HG02610 (cell line): ENCODE measurements at regions not wholly inside any gene's neighbourhood (a gene's known extent, or its start where the extent isn't known, plus 50 kb on each side); places are given as distances from the start of the nearest gene placed in this dataset.

ENCODE experiments used
- ATAC-seq: cut with Tn5 transposase; IDR thresholded peaks from one replicate; pipeline ENCODE4 v1.9.1; 2021; ENCODE audit warnings: mild to moderate bottlenecking, moderate library complexity; ENCODE audit not compliant: unreplicated experiment

DNA sequence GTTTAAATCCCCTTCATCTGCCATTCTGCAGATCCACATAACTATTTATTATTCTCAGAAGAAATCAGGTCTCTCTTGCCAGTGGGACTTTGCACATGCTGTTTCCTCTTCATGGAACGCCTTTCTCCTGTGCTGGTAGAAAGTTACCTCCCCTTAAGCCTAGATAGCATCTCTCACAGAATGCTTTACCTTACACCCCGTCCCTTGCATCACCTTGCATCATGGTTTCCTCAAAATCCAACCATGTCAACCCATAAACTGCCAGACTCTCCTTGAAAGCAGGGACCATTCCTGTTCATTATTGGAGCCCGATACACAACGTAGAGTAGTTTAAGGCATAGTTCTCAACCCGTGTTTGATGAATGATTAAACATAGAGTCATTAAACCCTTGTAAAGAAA is 396.2 kb upstream of the F9 start:
- ATAC-seq, result no peak

GRCh38 chrX:139126493-139126892 is 404.0 kb upstream of the F9 start:
- ATAC-seq, result no peak

DNA sequence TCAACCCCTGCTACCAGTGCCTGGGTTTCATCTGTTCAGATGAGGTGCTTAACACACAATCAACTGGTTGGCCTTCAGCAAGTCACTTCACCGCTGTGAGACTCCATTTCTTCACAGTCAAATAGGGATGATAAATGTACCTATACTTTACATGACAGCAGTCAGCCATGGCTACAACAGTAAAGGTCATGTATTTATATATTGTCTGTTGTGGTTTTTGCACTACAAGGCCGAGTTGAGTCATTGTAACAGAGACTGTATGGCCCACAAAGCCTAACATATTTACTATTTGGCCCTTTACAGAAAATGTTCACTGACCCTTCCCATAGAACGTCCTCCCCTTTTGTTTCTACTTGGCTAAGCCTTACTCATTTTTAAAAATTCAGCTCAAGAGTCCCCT is 404.6 kb upstream of the F9 start:
- no peak for ATAC-seq

DNA sequence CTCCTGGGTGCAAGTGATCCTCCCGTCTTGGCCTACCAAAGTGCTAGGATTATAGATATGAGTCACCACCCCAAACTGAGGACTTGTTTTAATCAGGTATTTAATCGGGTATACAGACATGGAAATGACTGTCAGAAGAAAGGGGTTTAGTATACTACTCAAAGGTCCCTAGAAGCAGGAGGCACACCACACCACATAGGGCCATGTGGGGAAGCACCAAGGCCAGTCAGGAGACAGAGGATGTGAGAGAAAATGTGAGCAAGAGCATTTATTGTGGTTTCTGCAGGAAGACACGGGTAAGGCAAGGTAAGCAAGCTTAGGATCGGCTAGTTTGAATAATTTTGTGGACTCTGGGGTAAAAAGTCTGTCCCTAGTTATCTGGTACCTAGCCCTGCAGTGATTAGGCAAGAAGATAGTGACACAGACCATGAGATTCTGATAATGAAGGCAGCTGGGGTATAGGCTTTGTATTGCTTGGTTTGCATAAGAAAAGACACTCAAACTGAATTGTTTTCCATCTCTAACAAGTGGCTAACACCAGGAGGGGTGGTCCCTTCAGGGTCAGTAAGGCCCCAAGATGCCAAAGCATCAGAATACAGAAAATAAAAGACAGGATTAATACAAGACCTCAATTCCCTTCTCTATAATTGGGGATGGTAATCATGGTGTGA is 408.8 kb upstream of the F9 start:
- no peak for ATAC-seq

DNA sequence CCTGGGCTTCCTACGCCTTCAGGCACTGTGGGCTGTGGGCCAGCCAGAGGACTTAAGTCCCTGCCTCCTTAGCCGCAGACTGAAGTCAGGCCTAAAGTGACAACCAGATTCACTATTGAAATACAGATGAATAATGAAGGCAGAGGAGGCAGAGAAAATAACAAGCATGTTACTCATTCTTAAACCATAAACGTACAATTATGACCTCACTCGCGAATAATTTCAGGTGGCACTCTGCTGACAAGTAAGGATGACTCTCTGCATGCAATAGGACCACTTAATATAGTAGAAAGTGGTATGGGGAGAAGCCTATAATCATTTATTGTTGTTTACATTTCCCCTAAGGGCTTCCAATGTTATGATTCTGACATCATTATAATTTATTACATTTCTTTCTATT is 409.2 kb upstream of the FGF13 start:
- ATAC-seq, result no peak

DNA sequence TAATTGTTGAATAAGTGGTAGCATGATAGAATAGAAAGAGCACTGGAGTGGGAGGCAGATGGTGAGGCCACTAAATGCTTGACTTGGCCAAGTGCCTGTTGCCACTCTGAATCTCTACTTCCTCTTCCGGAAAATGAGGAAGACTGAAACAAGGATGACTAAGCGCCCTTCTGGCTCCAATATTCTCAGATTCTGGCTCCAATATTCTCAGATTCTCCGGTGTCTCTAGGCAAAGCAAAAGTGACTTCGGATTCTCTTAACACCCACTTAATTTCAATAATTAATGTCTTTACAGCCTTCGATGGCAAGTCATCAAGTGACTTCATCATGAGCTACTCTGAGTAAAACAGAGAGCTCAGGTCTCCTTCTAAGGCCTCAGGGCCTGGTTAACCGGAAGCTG is 402.2 kb upstream of the FGF13 start:
- no peak for ATAC-seq

DNA sequence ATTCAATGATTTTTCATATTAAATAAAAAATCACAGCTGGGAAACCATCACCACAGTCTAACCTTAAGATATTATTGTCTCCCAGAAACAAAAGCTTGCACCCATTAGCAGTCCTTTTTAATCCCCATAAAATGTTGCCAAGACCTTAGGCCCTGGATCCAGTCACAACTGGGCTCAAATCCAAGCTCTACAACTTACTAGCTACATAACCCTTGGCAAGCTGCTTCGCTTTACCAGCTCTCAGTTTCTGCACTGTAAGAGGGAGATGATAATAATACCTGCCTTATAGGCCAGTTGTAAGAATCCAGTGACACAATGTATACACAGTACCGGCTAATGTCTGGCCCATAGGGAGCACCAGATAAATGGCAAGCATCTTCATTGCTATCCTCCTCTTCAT is 400.9 kb upstream of the FGF13 start:
- no peak for ATAC-seq

GRCh38 chrX:139106069-139106468 is 394.6 kb upstream of the FGF13 start:
- ATAC-seq, result no peak

GRCh38 chrX:139094671-139095592 is 383.4 kb upstream of the FGF13 start:
- ATAC-seq, result no peak

DNA sequence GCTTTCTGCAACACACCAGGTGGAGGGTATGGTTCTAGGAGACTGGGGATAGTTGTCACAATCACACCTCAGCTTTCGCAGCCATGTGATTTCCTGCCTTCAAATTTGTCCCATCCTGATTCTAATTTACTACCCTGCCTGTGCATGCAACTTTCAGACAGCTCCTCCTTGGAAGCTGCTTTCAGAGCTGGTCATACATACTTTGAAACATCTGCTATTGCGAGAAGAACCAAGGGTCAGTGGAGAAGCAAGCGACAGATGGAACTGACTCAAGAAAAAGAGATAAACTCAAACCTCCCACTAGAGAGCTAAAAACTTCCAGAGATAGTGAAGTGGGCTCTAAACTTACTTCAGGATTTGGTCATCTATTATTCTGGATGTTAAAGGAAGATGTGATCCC is 381.7 kb upstream of the FGF13 start:
- no peak for ATAC-seq

DNA sequence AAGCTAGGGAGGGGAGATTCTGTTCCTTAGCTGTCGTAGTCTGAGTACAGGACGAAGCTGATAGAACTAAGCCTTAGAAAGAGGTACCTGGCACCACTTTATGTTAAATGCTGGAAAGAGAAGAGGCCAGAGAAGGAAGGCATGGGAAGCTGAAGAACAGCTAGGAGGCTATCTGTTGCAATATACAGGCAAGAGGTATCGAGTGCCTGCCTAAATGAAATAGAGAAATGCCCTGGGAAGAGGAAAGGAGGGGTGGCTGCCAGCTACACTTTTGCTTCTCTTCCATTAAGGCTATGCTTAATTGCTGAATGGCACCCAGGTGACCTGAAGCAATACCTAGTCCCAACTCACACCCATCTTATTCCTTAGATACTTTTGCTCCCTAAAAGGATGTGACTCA is 380.4 kb upstream of the FGF13 start:
- ATAC-seq, result no peak

DNA sequence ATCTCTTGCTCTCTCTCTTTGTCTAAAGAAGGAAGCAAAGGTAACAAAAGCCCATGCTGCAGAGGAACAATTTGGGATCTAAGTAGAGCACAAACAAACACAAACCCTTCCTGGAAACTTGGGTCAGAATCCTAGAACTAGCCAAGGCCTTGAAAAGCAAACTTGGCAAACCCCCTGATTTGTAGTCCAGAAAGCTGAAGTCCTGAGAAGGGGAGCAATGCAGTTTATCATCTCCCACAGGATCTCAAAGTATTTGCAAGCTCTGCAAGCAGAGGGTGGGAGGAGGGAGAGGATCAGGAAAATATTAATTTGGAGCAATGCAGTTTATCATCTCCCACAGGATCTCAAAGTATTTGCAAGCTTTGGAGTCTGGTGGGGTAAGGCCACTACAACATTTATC is 379.5 kb upstream of the FGF13 start:
- ATAC-seq, result no peak

GRCh38 chrX:139086246-139086645 is 374.7 kb upstream of the FGF13 start:
- ATAC-seq, result no peak

DNA sequence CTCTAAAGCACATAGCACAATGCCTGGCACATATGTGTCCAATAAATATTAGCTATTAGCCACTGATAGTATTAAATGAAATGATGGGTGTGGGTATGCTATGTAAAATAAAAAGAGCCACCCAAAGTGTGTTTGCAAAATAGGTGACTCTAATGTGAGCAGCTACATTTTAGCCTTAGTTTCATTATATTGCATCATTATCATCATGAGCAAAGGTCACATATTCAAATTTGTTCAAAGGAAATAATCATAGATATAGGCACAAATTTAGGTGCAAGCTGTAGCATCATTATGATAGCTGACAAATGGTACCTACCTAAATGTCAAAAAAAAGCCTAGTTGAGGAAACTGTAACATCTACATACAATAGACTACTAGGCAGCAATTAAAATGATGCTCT is 373.9 kb upstream of the FGF13 start:
- ATAC-seq, result no peak

DNA sequence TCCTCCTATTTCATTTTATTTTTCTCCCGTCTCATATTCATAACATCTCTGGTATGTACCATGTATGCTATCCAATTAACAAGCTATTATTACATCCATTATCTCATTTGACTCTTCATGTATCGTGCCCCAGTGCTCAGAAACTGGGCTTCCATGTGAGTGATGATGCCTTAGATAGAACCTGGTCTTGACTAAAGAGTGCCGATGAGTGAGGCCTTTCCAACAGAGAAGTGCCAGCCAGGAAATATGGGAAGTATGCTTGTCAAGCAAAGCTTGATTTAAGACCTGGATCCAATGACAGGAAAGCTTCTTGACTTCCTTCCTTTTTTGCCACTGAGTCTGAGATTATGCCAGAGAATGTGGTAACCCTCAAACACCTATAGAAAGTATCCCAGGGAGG is 371.7 kb upstream of the FGF13 start:
- ATAC-seq, result no peak

- ATAC-seq, result no peak
Measured at GRCh38 chrX:139081965-139082364, 370.4 kb upstream of the FGF13 start.

- ATAC-seq, result no peak
Measured at GRCh38 chrX:139079789-139080188, 368.3 kb upstream of the FGF13 start.

- ATAC-seq, result no peak
Measured at GRCh38 chrX:139078761-139079280, 367.3 kb upstream of the FGF13 start.

- ATAC-seq, result no peak
Measured at GRCh38 chrX:139078342-139078741, 366.8 kb upstream of the FGF13 start.

- no peak for ATAC-seq
Measured at GRCh38 chrX:139077281-139078250, 366.0 kb upstream of the FGF13 start.

GRCh38 chrX:139063364-139063763 is 351.8 kb upstream of the FGF13 start:
- no peak for ATAC-seq
